PC-9 (cell line): ENCODE measurements at regions not wholly inside any gene's neighbourhood (a gene's known extent, or its start where the extent isn't known, plus 50 kb on each side); places are given as distances from the start of the nearest gene placed in this dataset.

Experiments used
- BruUV-seq: library from RNA; stranded (reverse); fragments of 400-500 nt; replicated peaks from 2 replicates; lab custom pipeline; 2021; lab: Mats Ljungman, UMichigan
- CTCF ChIA-PET: fragments of 300-600 bp; sonication (Branson Sonifier 250); formaldehyde crosslinking; loops from one replicate; lab custom pipeline; 2022; ENCODE audit warnings: antibody characterized with exemption; lab: Charles Lee
- POLR2A ChIA-PET: fragments of 300-600 bp; sonication (Branson Sonifier 250); formaldehyde crosslinking; loops from one replicate; lab custom pipeline; 2022; ENCODE audit warnings: antibody characterized with exemption; ENCODE audit not compliant: unreplicated experiment; lab: Charles Lee
- DNase-seq, 2 experiments: peaks; one replicate each; pipeline versions ENCODE4 v3.0.0 to v3.0.0-alpha.2; 2015 to 2022; ENCODE audit warnings: mixed read lengths in 1 of 2
- H2AFZ ChIP-seq: fragments of 200-600 bp; sonication (generic); 2 replicates; pipeline ENCODE4 v1.8.1; 2017; ENCODE audit warnings: antibody characterized with exemption
- H3F3A ChIP-seq: fragments of 200-600 bp; sonication (generic); 2 replicates; pipeline ENCODE4 v1.8.1; 2017; ENCODE audit warnings: antibody characterized with exemption, mild to moderate bottlenecking, low read depth; ENCODE audit not compliant: insufficient read depth
- H3K27ac ChIP-seq: fragments of 200-600 bp; sonication (generic); 2 replicates; pipeline ENCODE4 v1.6.1; 2016; ENCODE audit warnings: mixed run types
- H3K27me3 ChIP-seq: fragments of 200-600 bp; sonication (generic); 2 replicates; pipeline ENCODE4 v1.6.1; 2016; ENCODE audit warnings: low read depth, mixed run types; ENCODE audit not compliant: insufficient read depth
- H3K36me3 ChIP-seq: fragments of 200-600 bp; sonication (generic); 2 replicates; pipeline ENCODE4 v1.6.1; 2016; ENCODE audit warnings: low read depth, mixed run types
- H3K4me1 ChIP-seq: fragments of 200-600 bp; sonication (generic); replicated peaks from 2 replicates; pipeline ENCODE4 v1.6.1; 2016; ENCODE audit warnings: mixed run types; ENCODE audit not compliant: insufficient read depth
- H3K4me2 ChIP-seq: fragments of 200-600 bp; sonication (generic); 2 replicates; pipeline ENCODE4 v1.6.1; 2017; ENCODE audit warnings: mixed run types
- H3K4me3 ChIP-seq: fragments of 200-600 bp; sonication (generic); 2 replicates; pipeline ENCODE4 v1.6.1; 2016; ENCODE audit warnings: mixed run types
- H3K79me2 ChIP-seq: fragments of 200-600 bp; sonication (generic); 2 replicates; pipeline ENCODE4 v1.6.1; 2017; ENCODE audit warnings: low read depth, mixed run types
- H3K9me2 ChIP-seq: fragments of 200-600 bp; sonication (generic); 2 replicates; pipeline ENCODE4 v1.8.1; 2017; ENCODE audit warnings: mild to moderate bottlenecking; ENCODE audit not compliant: insufficient read depth
- H3K9me3 ChIP-seq: fragments of 200-600 bp; sonication (generic); 2 replicates; pipeline ENCODE4 v1.8.1; 2016; ENCODE audit warnings: low read depth; ENCODE audit not compliant: insufficient read depth
- H4K20me1 ChIP-seq: fragments of 200-600 bp; sonication (generic); 2 replicates; pipeline ENCODE4 v1.8.1; 2017; ENCODE audit not compliant: insufficient read depth
- CTCF ChIP-seq: fragments of 200-600 bp; sonication (generic); conservative IDR thresholded peaks from 2 replicates; pipeline ENCODE4 v1.6.1; 2017; ENCODE audit warnings: mixed run types, antibody characterized with exemption, mild to moderate bottlenecking, moderate library complexity
- EZH2 ChIP-seq: fragments of 200-600 bp; sonication (generic); IDR thresholded peaks from 2 replicates; pipeline ENCODE4 v1.8.0; 2017; ENCODE audit warnings: antibody characterized with exemption, low read depth
- intact Hi-C: fragments of 100-400 bp; cut with micrococcal nuclease; formaldehyde crosslinking; loops from one replicate; pipeline ENCODE4 v1.10.0; 2022; ENCODE audit not compliant: unreplicated experiment

- DNase-seq, result no peak
- H3K4me1 ChIP-seq, result peaks cover 14% of the 10 kb centered on the region
- H3K4me2 ChIP-seq, result peak overlapping the region; percentile 32
- no peaks in the 10 kb centered on the region for H3K9me3 ChIP-seq
- H3K79me2 ChIP-seq, result no peaks in the 10 kb centered on the region
- peaks cover 57% of the 10 kb centered on the region for H3K27me3 ChIP-seq
- intact Hi-C loops, result no loop called here
- no peak for TF ChIP-seq EZH2
- TF ChIP-seq CTCF, result no peak
- no peak overlapping the region for H3K4me3 ChIP-seq
- ChIA-PET POLR2A (no interaction called here), CTCF (no interaction called here)
- H3K36me3 ChIP-seq, result no peaks in the 10 kb centered on the region
- no peaks in the 10 kb centered on the region for H4K20me1 ChIP-seq
- H2AFZ ChIP-seq, result peak overlapping the region; percentile 14; the same call in 1 of the 2 replicates
- BruUV-seq, result no TSS peak
- no peaks in the 10 kb centered on the region for H3F3A ChIP-seq
- H3K27ac ChIP-seq, result no peak overlapping the region
- H3K9me2 ChIP-seq, result no peaks in the 10 kb centered on the region
Observed at GRCh38 chr7:156127166-156128134, 315.2 kb upstream of the SHH start.

GRCh38 chr7:156125841-156126730 is 313.8 kb upstream of the SHH start:
- CTCF ChIA-PET, result no interaction called here
- no TSS peak for BruUV-seq
- TF ChIP-seq CTCF, result no peak
- TF ChIP-seq EZH2, result no peak

GRCh38 chr7:156124356-156124755 is 312.1 kb upstream of the SHH start:
- CTCF ChIA-PET, result no interaction called here
- Histone ChIP-seq H4K20me1 (no peaks in the 10 kb centered on the region), H3K9me3 (no peaks in the 10 kb centered on the region), H3K27me3 (peaks cover 81% of the 10 kb centered on the region), H3K36me3 (no peaks in the 10 kb centered on the region), H3K9me2 (no peaks in the 10 kb centered on the region), H2AFZ (no peak overlapping the region), H3K4me1 (peaks cover 14% of the 10 kb centered on the region), H3F3A (no peaks in the 10 kb centered on the region), H3K4me3 (no peak overlapping the region), H3K4me2 (no peak overlapping the region), H3K27ac (no peak overlapping the region), H3K79me2 (no peaks in the 10 kb centered on the region)
- TF ChIP-seq CTCF (no peak), EZH2 (no peak)
- POLR2A ChIA-PET, result no interaction called here
- intact Hi-C loops, result no loop called here
- no TSS peak for BruUV-seq
- DNase-seq, result no peak

More at GRCh38 chr7:156125841-156126730, 313.8 kb upstream of the SHH start:
- POLR2A ChIA-PET, result no interaction called here
- H3K36me3 ChIP-seq, result no peaks in the 10 kb centered on the region
- no peak overlapping the region for H3K27ac ChIP-seq
- no peak overlapping the region for H3K4me3 ChIP-seq
- H3F3A ChIP-seq, result no peaks in the 10 kb centered on the region
- H3K27me3 ChIP-seq, result peaks cover 70% of the 10 kb centered on the region
- H3K4me1 ChIP-seq, result peaks cover 14% of the 10 kb centered on the region
- no peaks in the 10 kb centered on the region for H3K9me2 ChIP-seq
- no peaks in the 10 kb centered on the region for H4K20me1 ChIP-seq
- intact Hi-C loops, result no loop called here
- no peak overlapping the region for H2AFZ ChIP-seq
- H3K79me2 ChIP-seq, result no peaks in the 10 kb centered on the region
- no peak for DNase-seq
- no peak overlapping the region for H3K4me2 ChIP-seq
- H3K9me3 ChIP-seq, result no peaks in the 10 kb centered on the region
